Keratinocyte (primary cell): ENCODE measurements at regions not wholly inside any gene's neighbourhood (a gene's known extent, or its start where the extent isn't known, plus 50 kb on each side); places are given as distances from the start of the nearest gene placed in this dataset.
"Not testable (repeated sequence)": the region's sequence is repeated elsewhere in the genome, so short reads cannot be mapped to it uniquely, and the experiment has no call there.

Experiments used
- CTCF ChIP-seq, 3 experiments: IDR thresholded peaks in 1 of 3; conservative IDR thresholded peaks in 1 of 3; optimal IDR thresholded peaks in 1 of 3; 2 replicates in 2 of 3; 3 replicates in 1 of 3; pipeline versions ENCODE3 to v1.5.1; 2011; ENCODE audit warnings: low read length in 3 of 3, mild to moderate bottlenecking in 3 of 3, moderate library complexity in 2 of 3, control low read depth in 1 of 3, inconsistent platforms in 1 of 3; ENCODE audit not compliant: insufficient read depth in 2 of 3; ENCODE audit errors: extremely low read depth in 1 of 3
- EZH2 ChIP-seq: IDR thresholded peaks from one replicate; pipeline ENCODE4 v1.6.1; 2012; ENCODE audit warnings: inconsistent platforms, mild to moderate bottlenecking, low read length, moderate library complexity

GRCh38 chr17:6251640-6252039 lies 181.5 kb downstream of the WSCD1 start:
- not testable (repeated sequence) for TF ChIP-seq CTCF (optimal IDR thresholded peaks at IDR 0.05 in 1 of 3, IDR thresholded peaks at IDR 0.05 in 1 of 3, conservative IDR thresholded peaks at IDR 0.05 in 1 of 3; ENCODE audit: extremely low read depth in 1 of 3, insufficient read depth in 2 of 3, low read length in 3 of 3); EZH2
